Esophagus muscularis mucosa (tissue), 3 donors: ENCODE measurements at regions not wholly inside any gene's neighbourhood (a gene's known extent, or its start where the extent isn't known, plus 50 kb on each side); places are given as distances from the start of the nearest gene placed in this dataset.

Experiments
- CTCF ChIP-seq, 3 experiments: fragments of 200-600 bp in 2 of 3; fragments of 450-650 bp in 1 of 3; sonication (generic) in 2 of 3; IDR thresholded peaks; one replicate each; pipeline ENCODE4 v1.5.1; 2017 to 2019; ENCODE audit warnings: antibody characterized with exemption in 3 of 3, mild to moderate bottlenecking in 2 of 3, moderate library complexity in 1 of 3
- POLR2A ChIP-seq: fragments of 450-650 bp; IDR thresholded peaks from one replicate; pipeline ENCODE4 v1.6.1; 2017; ENCODE audit warnings: antibody characterized with exemption, moderate library complexity, mild to moderate bottlenecking, low read depth

- TF ChIP-seq CTCF (IDR thresholded peaks at IDR 0.05) (no peak), POLR2A (no peak)
Measured at GRCh38 chr6:21312118-21312517, 281.4 kb upstream of the SOX4 start.
